HPDE6-E6E7 (cell line): ENCODE measurements at regions not wholly inside any gene's neighbourhood (a gene's known extent, or its start where the extent isn't known, plus 50 kb on each side); places are given as distances from the start of the nearest gene placed in this dataset.

ENCODE experiments used
- DNase-seq: peaks from one replicate; pipeline ENCODE4 v3.0.0; 2011; ENCODE audit warnings: missing footprints; ENCODE audit errors: extremely low spot score

- DNase-seq, result no peak
These were observed 67.6 kb upstream of the PITRM1 start for GRCh38 chr10:3239920-3240894.

- peak; percentile 7 for DNase-seq
These were observed 66.7 kb upstream of the PITRM1 start for GRCh38 chr10:3239066-3239919.

- DNase-seq, result no peak
These were observed 65.7 kb upstream of the PITRM1 start for GRCh38 chr10:3238115-3238871.

- no peak for DNase-seq
These were observed 64.9 kb upstream of the PITRM1 start for GRCh38 chr10:3237530-3237929.

GRCh38 chr10:3236644-3237404 is 64.2 kb upstream of the PITRM1 start:
- DNase-seq, result no peak

- no peak for DNase-seq
These were observed 63.5 kb upstream of the PITRM1 start for GRCh38 chr10:3235996-3236510.

- no peak for DNase-seq
These were observed 62.8 kb upstream of the PITRM1 start for GRCh38 chr10:3235395-3235794.

GRCh38 chr10:3233486-3233990 is 61.0 kb upstream of the PITRM1 start:
- no peak for DNase-seq

GRCh38 chr10:3231951-3232730 is 59.6 kb upstream of the PITRM1 start:
- DNase-seq, result no peak

GRCh38 chr10:3229815-3230214 is 57.2 kb upstream of the PITRM1 start:
- no peak for DNase-seq

- no peak for DNase-seq
These were observed 56.0 kb upstream of the PITRM1 start for GRCh38 chr10:3228629-3228945.

GRCh38 chr10:3226960-3227744 is 54.6 kb upstream of the PITRM1 start:
- DNase-seq, result peak; percentile 50

GRCh38 chr10:3225561-3225960 is 53.0 kb upstream of the PITRM1 start:
- DNase-seq, result no peak

- no peak for DNase-seq
These were observed 51.7 kb upstream of the PITRM1 start for GRCh38 chr10:3224241-3224640.

GRCh38 chr10:3222626-3223025 is 50.0 kb upstream of the PITRM1 start:
- DNase-seq, result no peak
